ENCODE measurements at regions not wholly inside any gene's neighbourhood (a gene's known extent, or its start where the extent isn't known, plus 50 kb on each side); places are given as distances from the start of the nearest gene placed in this dataset.

GRCh38 chr3:44125882-44126281, 115.8 kb upstream of the TOPAZ1 start:
- ChIA-PET CTCF (no interaction called here), POLR2A (ENCODE audit: low non-redundant PET) (no interaction called here)
- no peak overlapping the region for H3K27ac ChIP-seq
- no peak for TF ChIP-seq CTCF (conservative IDR thresholded peaks at IDR 0.05; ENCODE audit: low read depth)
- DNase-seq (ENCODE audit: low spot score) = no peak

- CTCF ChIA-PET = no interaction called here
- no peak for DNase-seq (ENCODE audit: low spot score)
- no peak overlapping the region for H3K27ac ChIP-seq
- POLR2A ChIA-PET (ENCODE audit: low non-redundant PET) = no interaction called here
- no peak for TF ChIP-seq CTCF (conservative IDR thresholded peaks at IDR 0.05; ENCODE audit: low read depth)
Observed at GRCh38 chr3:44128057-44128775, 113.5 kb upstream of the TOPAZ1 start.

GRCh38 chr3:44130249-44130648, 111.4 kb upstream of the TOPAZ1 start:
- ChIA-PET CTCF (interaction anchor here (0.6 kb wide), 1 partner anchor 108 kb away, joined by 3 read pairs; no protein-coding TSS in a partner anchor), POLR2A (ENCODE audit: low non-redundant PET) (no interaction called here)
- no peak for DNase-seq (ENCODE audit: low spot score)
- no peak overlapping the region for H3K27ac ChIP-seq
- no peak for TF ChIP-seq CTCF (conservative IDR thresholded peaks at IDR 0.05; ENCODE audit: low read depth)

GRCh38 chr3:44132061-44132460, 109.6 kb upstream of the TOPAZ1 start:
- no peak for TF ChIP-seq CTCF (conservative IDR thresholded peaks at IDR 0.05; ENCODE audit: low read depth)
- no peak overlapping the region for H3K27ac ChIP-seq
- CTCF ChIA-PET = no interaction called here

GRCh38 chr3:44132593-44132992, 109.1 kb upstream of the TOPAZ1 start:
- no peak overlapping the region for H3K27ac ChIP-seq
- CTCF ChIA-PET = no interaction called here
- POLR2A ChIA-PET (ENCODE audit: low non-redundant PET) = no interaction called here
- TF ChIP-seq CTCF (conservative IDR thresholded peaks at IDR 0.05; ENCODE audit: low read depth) = no peak
- DNase-seq (ENCODE audit: low spot score) = no peak

More at GRCh38 chr3:44132061-44132460, 109.6 kb upstream of the TOPAZ1 start:
- POLR2A ChIA-PET (ENCODE audit: low non-redundant PET) = no interaction called here
- peak; percentile 9 for DNase-seq (ENCODE audit: low spot score)

GRCh38 chr3:44136421-44136820, 105.3 kb upstream of the TOPAZ1 start:
- ChIA-PET POLR2A (ENCODE audit: low non-redundant PET) (no interaction called here), CTCF (no interaction called here)
- no peak overlapping the region for H3K27ac ChIP-seq
- no peak for DNase-seq (ENCODE audit: low spot score)
- no peak for TF ChIP-seq CTCF (conservative IDR thresholded peaks at IDR 0.05; ENCODE audit: low read depth)

Data from RWPE1 (cell line).